Gastroesophageal sphincter (tissue), 3 donors: ENCODE measurements at regions not wholly inside any gene's neighbourhood (a gene's known extent, or its start where the extent isn't known, plus 50 kb on each side); places are given as distances from the start of the nearest gene placed in this dataset.

ENCODE experiments used
- CTCF ChIP-seq, 4 experiments: fragments of 200-600 bp in 2 of 4; fragments of 450-650 bp in 2 of 4; sonication (generic) in 1 of 4; IDR thresholded peaks; one replicate each; pipeline ENCODE4 v1.5.1; 2017 to 2019; ENCODE audit warnings: antibody characterized with exemption in 4 of 4, mild to moderate bottlenecking in 2 of 4, moderate library complexity in 2 of 4
- EP300 ChIP-seq: sonication (generic); formaldehyde crosslinking; IDR thresholded peaks from one replicate; pipeline ENCODE4 v1.6.1; 2017; ENCODE audit warnings: antibody characterized with exemption, mild to moderate bottlenecking
- POLR2A ChIP-seq, 2 donors: fragments of 450-650 bp; IDR thresholded peaks; one replicate each; pipeline ENCODE4 v1.6.1; 2017; ENCODE audit warnings: antibody characterized with exemption in 2 of 2, mild to moderate bottlenecking in 2 of 2, moderate library complexity in 1 of 2
- POLR2AphosphoS5 ChIP-seq: sonication (generic); formaldehyde crosslinking; IDR thresholded peaks from one replicate; pipeline ENCODE4 v1.6.1; 2017; ENCODE audit warnings: antibody characterized with exemption

GRCh38 chr6:106750142-106750918 is 121.0 kb downstream of the QRSL1 start:
- TF ChIP-seq EP300 (no peak), CTCF (IDR thresholded peaks at IDR 0.05) (no peak), POLR2A (IDR thresholded peaks at IDR 0.05) (no peak), POLR2AphosphoS5 (no peak)
